ENCODE measurements at regions not wholly inside any gene's neighbourhood (a gene's known extent, or its start where the extent isn't known, plus 50 kb on each side); places are given as distances from the start of the nearest gene placed in this dataset.
A peak's percentile ranks its signal among the peaks of the same experiment; 100 is the strongest.

- Histone ChIP-seq H3K27me3 (ENCODE audit: insufficient read depth, low read length, poor library complexity, severe bottlenecking) (no peaks in the 10 kb centered on the region), H3K4me1 (ENCODE audit: insufficient read depth, low read length) (no peaks in the 10 kb centered on the region), H3K9me3 (ENCODE audit: low read length) (no peaks in the 10 kb centered on the region), H3K27ac (ENCODE audit: low read depth, low read length) (no peak overlapping the region), H3K36me3 (ENCODE audit: insufficient read depth, low read length) (no peaks in the 10 kb centered on the region), H3K4me3 (ENCODE audit: low read length) (no peak overlapping the region)
- Mint-ChIP-seq H3K9me3 (no peaks in the 10 kb centered on the region), H3K27me3 (peaks cover 3 to 8% of the 10 kb centered on the region in 2 donors), H3K4me3 (no peak overlapping the region), H3K4me1 (no peaks in the 10 kb centered on the region), H3K27ac (no peak overlapping the region), H3K36me3 (no peaks in the 10 kb centered on the region)
- CTCF ChIA-PET: no interaction called here
- DNase-seq: no peak
- POLR2A ChIA-PET: no interaction called here
Measured at GRCh38 chr6:44697327-44697726, 309.8 kb downstream of the CDC5L start.

- Histone ChIP-seq H3K4me1 (ENCODE audit: insufficient read depth, low read length) (no peaks in the 10 kb centered on the region), H3K9me3 (ENCODE audit: low read length) (no peaks in the 10 kb centered on the region), H3K27me3 (ENCODE audit: insufficient read depth, low read length, poor library complexity, severe bottlenecking) (no peaks in the 10 kb centered on the region), H3K36me3 (ENCODE audit: insufficient read depth, low read length) (no peaks in the 10 kb centered on the region), H3K27ac (ENCODE audit: low read depth, low read length) (no peak overlapping the region), H3K4me3 (ENCODE audit: low read length) (no peak overlapping the region)
- no peaks in the 10 kb centered on the region for H3K36me3 Mint-ChIP-seq
- H3K27ac Mint-ChIP-seq: no peak overlapping the region
- H3K27me3 Mint-ChIP-seq: peaks cover 3 to 8% of the 10 kb centered on the region in 2 donors
- H3K4me3 Mint-ChIP-seq: no peak overlapping the region
- POLR2A ChIA-PET: no interaction called here
- CTCF ChIA-PET: no interaction called here
- no peaks in the 10 kb centered on the region for H3K9me3 Mint-ChIP-seq
- DNase-seq: no peak
- no peaks in the 10 kb centered on the region for H3K4me1 Mint-ChIP-seq
Measured at GRCh38 chr6:44698602-44699001, 311.1 kb downstream of the CDC5L start.

DNA sequence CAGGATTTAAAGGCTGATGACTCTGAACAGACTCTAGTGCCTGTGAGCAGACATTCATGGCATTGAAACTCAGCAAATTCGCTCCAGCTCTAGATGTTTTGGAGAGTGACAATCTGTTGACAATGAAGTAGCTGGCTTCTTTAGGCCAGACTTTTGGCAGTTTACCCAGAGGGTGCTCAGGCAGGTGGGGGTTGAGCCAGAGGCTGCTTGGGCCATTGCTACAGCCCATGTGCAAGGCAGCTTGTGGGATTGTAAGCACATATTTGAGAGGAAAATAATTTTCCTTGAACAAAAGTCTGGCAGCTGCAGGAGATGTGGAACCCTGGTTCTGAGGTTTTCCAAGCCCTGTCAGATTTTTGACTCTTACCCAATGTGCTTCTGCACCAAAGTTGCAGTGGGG lies 311.6 kb downstream of the CDC5L start:
- no peak overlapping the region for H3K4me3 Mint-ChIP-seq
- H3K36me3 Mint-ChIP-seq: no peaks in the 10 kb centered on the region
- peaks cover 3 to 4% of the 10 kb centered on the region in 2 donors for H3K27me3 Mint-ChIP-seq
- no peak for DNase-seq
- Histone ChIP-seq H3K27ac (ENCODE audit: low read depth, low read length) (no peak overlapping the region), H3K4me1 (ENCODE audit: insufficient read depth, low read length) (no peaks in the 10 kb centered on the region), H3K36me3 (ENCODE audit: insufficient read depth, low read length) (no peaks in the 10 kb centered on the region), H3K4me3 (ENCODE audit: low read length) (no peak overlapping the region), H3K27me3 (ENCODE audit: insufficient read depth, low read length, poor library complexity, severe bottlenecking) (no peaks in the 10 kb centered on the region), H3K9me3 (ENCODE audit: low read length) (no peaks in the 10 kb centered on the region)
- H3K4me1 Mint-ChIP-seq: peaks cover 0 to 4% (median 4%) of the 10 kb centered on the region in 3 donors
- CTCF ChIA-PET: no interaction called here
- POLR2A ChIA-PET: no interaction called here
- H3K9me3 Mint-ChIP-seq: no peaks in the 10 kb centered on the region
- H3K27ac Mint-ChIP-seq: no peak overlapping the region

DNA sequence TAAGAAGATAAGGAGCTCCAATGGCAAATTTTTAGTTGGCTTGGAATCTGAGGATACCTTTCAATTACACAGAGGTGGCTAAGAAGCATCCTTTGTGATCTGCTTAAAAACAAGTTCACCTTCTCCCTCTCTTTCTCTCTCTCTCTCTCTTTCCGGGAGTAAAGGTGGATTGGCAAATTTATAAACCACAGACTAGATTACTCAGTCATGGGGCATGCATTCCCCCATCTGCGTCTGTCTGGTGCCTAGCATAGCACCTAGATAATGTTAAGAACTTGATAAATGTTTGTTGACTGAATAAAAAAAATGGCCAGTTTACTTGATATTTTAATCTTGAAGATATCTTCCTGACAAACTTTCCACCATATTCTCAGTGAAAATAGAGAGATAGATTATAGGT lies 312.3 kb downstream of the CDC5L start:
- CTCF ChIA-PET: no interaction called here
- no peak overlapping the region for H3K4me3 Mint-ChIP-seq
- peaks cover 3% of the 10 kb centered on the region in 2 donors for H3K27me3 Mint-ChIP-seq

GRCh38 chr6:44700422-44700821 lies 312.9 kb downstream of the CDC5L start:
- Mint-ChIP-seq H3K4me3 (no peak overlapping the region), H3K36me3 (no peaks in the 10 kb centered on the region), H3K27me3 (peaks cover 3% of the 10 kb centered on the region in 2 donors), H3K9me3 (no peaks in the 10 kb centered on the region), H3K27ac (no peak overlapping the region), H3K4me1 (peaks cover 5 to 8% (median 5%) of the 10 kb centered on the region in 3 donors)
- no peaks in the 10 kb centered on the region for H3K27me3 ChIP-seq (ENCODE audit: insufficient read depth, low read length, poor library complexity, severe bottlenecking)
- H3K27ac ChIP-seq (ENCODE audit: low read depth, low read length): no peak overlapping the region
- POLR2A ChIA-PET: no interaction called here
- no peak overlapping the region for H3K4me3 ChIP-seq (ENCODE audit: low read length)
- H3K36me3 ChIP-seq (ENCODE audit: insufficient read depth, low read length): no peaks in the 10 kb centered on the region
- DNase-seq: no peak
- H3K4me1 ChIP-seq (ENCODE audit: insufficient read depth, low read length): no peaks in the 10 kb centered on the region
- CTCF ChIA-PET: no interaction called here
- H3K9me3 ChIP-seq (ENCODE audit: low read length): no peaks in the 10 kb centered on the region

More for the DNA sequence above, 312.3 kb downstream of the CDC5L start:
- DNase-seq: no peak
- H3K36me3 Mint-ChIP-seq: no peaks in the 10 kb centered on the region
- no peaks in the 10 kb centered on the region for H3K9me3 ChIP-seq (ENCODE audit: low read length)
- peaks cover 2 to 8% (median 5%) of the 10 kb centered on the region in 3 donors for H3K4me1 Mint-ChIP-seq
- H3K27ac ChIP-seq (ENCODE audit: low read depth, low read length): no peak overlapping the region
- H3K4me1 ChIP-seq (ENCODE audit: insufficient read depth, low read length): no peaks in the 10 kb centered on the region
- no peaks in the 10 kb centered on the region for H3K36me3 ChIP-seq (ENCODE audit: insufficient read depth, low read length)
- no peaks in the 10 kb centered on the region for H3K27me3 ChIP-seq (ENCODE audit: insufficient read depth, low read length, poor library complexity, severe bottlenecking)
- POLR2A ChIA-PET: no interaction called here
- H3K4me3 ChIP-seq (ENCODE audit: low read length): no peak overlapping the region
- H3K9me3 Mint-ChIP-seq: no peaks in the 10 kb centered on the region
- H3K27ac Mint-ChIP-seq: no peak overlapping the region

DNA sequence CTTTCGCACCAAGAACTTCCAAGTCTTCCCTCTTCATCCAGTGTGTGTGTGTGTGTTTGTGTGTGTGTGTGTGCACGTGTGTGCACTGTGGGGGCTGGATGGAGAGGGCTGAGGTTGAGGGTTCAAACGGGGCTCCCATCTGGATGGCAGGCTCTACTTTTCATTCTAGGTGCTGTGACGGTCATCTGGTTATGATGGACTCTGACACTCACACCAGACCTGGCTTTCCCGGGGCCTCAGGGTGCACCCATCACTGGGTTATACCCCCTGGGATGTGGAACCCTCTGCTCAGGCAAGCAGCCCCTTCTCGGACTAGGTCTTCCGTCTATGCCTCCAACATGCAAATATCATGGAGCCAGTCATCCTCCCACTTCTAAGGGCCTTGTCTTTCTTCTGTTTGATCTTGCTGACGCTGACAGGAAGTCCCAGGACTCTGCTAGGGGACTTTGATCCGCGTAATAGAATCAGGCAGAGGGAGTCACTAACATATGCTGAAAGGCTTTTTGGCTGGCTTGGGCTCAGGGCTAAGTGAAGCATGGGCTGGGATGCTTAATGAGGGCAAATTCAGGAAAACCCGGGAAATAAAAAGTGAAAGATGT lies 313.6 kb downstream of the CDC5L start:
- H3K36me3 Mint-ChIP-seq: no peaks in the 10 kb centered on the region
- H3K27me3 ChIP-seq (ENCODE audit: insufficient read depth, low read length, poor library complexity, severe bottlenecking): no peaks in the 10 kb centered on the region
- ChIA-PET CTCF (no interaction called here), POLR2A (no interaction called here)
- no peaks in the 10 kb centered on the region for H3K36me3 ChIP-seq (ENCODE audit: insufficient read depth, low read length)
- no peak for DNase-seq
- no peak overlapping the region for H3K27ac ChIP-seq (ENCODE audit: low read depth, low read length)
- H3K4me1 Mint-ChIP-seq: peaks cover 5 to 8% (median 5%) of the 10 kb centered on the region in 3 donors
- no peaks in the 10 kb centered on the region for H3K4me1 ChIP-seq (ENCODE audit: insufficient read depth, low read length)
- no peak overlapping the region for H3K4me3 ChIP-seq (ENCODE audit: low read length)
- H3K4me3 Mint-ChIP-seq: no peak overlapping the region
- H3K9me3 Mint-ChIP-seq: no peaks in the 10 kb centered on the region
- H3K9me3 ChIP-seq (ENCODE audit: low read length): no peaks in the 10 kb centered on the region
- H3K27me3 Mint-ChIP-seq: peaks cover 3% of the 10 kb centered on the region in 2 donors
- H3K27ac Mint-ChIP-seq: peak overlapping the region in 1 of 8 donors; percentile 3

DNA sequence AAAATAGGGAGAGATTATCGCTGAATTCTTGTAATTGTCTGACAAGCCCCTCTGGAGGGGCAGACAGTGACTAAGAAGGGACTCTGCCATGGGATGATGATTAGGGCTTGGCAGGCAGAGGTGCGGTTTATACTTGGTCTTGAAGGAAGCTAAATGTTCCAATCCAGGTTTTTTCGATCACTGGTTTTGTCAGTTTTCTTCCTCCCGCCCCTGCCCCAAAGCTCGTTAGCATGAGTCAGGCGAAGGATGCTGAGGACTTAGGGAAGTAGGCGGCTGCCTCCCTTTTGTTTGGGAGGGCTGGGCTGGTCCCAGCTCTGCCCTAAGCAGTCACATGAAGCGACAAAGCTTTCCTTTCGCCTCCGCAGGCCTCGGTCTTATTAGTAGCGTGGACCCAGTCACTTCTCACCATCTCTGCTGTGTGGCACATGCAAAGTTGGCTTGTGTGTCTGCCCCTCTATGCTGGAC lies 314.2 kb downstream of the CDC5L start:
- Mint-ChIP-seq H3K36me3 (no peaks in the 10 kb centered on the region), H3K4me1 (peaks cover 5 to 8% (median 5%) of the 10 kb centered on the region in 3 donors), H3K4me3 (no peak overlapping the region), H3K27me3 (peaks cover 3% of the 10 kb centered on the region in 2 donors), H3K9me3 (no peaks in the 10 kb centered on the region), H3K27ac (no peak overlapping the region)
- DNase-seq: no peak
- H3K27ac ChIP-seq (ENCODE audit: low read depth, low read length): no peak overlapping the region
- H3K4me1 ChIP-seq (ENCODE audit: insufficient read depth, low read length): no peaks in the 10 kb centered on the region
- ChIA-PET CTCF (no interaction called here), POLR2A (no interaction called here)
- H3K36me3 ChIP-seq (ENCODE audit: insufficient read depth, low read length): no peaks in the 10 kb centered on the region
- H3K4me3 ChIP-seq (ENCODE audit: low read length): no peak overlapping the region
- H3K27me3 ChIP-seq (ENCODE audit: insufficient read depth, low read length, poor library complexity, severe bottlenecking): no peaks in the 10 kb centered on the region
- H3K9me3 ChIP-seq (ENCODE audit: low read length): no peaks in the 10 kb centered on the region

DNA sequence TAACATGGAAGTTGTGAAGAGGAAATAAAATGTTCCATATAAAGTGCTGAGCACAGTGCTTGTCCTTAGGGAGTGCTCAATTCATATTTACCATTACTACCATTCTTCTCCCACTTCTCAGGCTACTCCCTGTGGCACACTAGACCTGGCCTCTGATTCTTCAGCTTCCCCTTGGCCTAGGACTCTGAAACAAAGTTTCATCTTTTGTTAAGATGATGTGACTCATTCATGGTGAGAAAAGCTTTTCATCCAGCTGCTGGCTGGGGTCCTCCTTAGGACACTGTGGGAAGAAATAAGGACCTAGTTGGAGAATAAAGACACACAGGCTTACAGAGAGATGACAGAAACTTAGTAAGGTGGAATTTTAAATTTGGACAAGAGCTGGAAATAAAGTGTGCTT lies 314.8 kb downstream of the CDC5L start:
- Mint-ChIP-seq H3K9me3 (peaks cover 0 to under 1% (median 0%) of the 10 kb centered on the region in 5 donors), H3K27ac (no peak overlapping the region), H3K4me3 (no peak overlapping the region), H3K36me3 (no peaks in the 10 kb centered on the region), H3K4me1 (peaks cover 5 to 8% (median 5%) of the 10 kb centered on the region in 3 donors), H3K27me3 (peaks cover 3% of the 10 kb centered on the region in 2 donors)
- Histone ChIP-seq H3K27me3 (ENCODE audit: insufficient read depth, low read length, poor library complexity, severe bottlenecking) (no peaks in the 10 kb centered on the region), H3K36me3 (ENCODE audit: insufficient read depth, low read length) (no peaks in the 10 kb centered on the region), H3K9me3 (ENCODE audit: low read length) (no peaks in the 10 kb centered on the region), H3K27ac (ENCODE audit: low read depth, low read length) (no peak overlapping the region), H3K4me3 (ENCODE audit: low read length) (no peak overlapping the region), H3K4me1 (ENCODE audit: insufficient read depth, low read length) (no peaks in the 10 kb centered on the region)
- ChIA-PET POLR2A (no interaction called here), CTCF (no interaction called here)
- no peak for DNase-seq
